K562 (cell line): ENCODE measurements at regions not wholly inside any gene's neighbourhood (a gene's known extent, or its start where the extent isn't known, plus 50 kb on each side); places are given as distances from the start of the nearest gene placed in this dataset.

Source experiments
- ATAC-seq: fragments of 200-7000 bp; cut with Tn5 transposase; 3 replicates; pipeline ENCODE4 v1.9.1; 2020; ENCODE audit warnings: moderate library complexity
- BruUV-seq: library from RNA; stranded (reverse); fragments of 400-500 nt; replicated peaks from 2 replicates; lab custom pipeline; 2021; lab: Mats Ljungman, UMichigan
- CTCF ChIA-PET: fragments of 300-600 bp; formaldehyde crosslinking; extraction: SDS; loops from one replicate; lab custom pipeline; 2021; ENCODE audit warnings: low intra/inter-chr PET ratio; lab: Yijun Ruan, JAX
- POLR2A ChIA-PET: fragments of 300-600, 350-650 bp; sonication (Branson Sonifier 250); formaldehyde crosslinking; extraction: SDS; loops from one replicate; lab custom pipeline; 2021; ENCODE audit warnings: antibody characterized with exemption, inconsistent platforms; lab: Yijun Ruan, JAX
- DNase-seq, 4 experiments: peaks; one replicate each; pipeline versions ENCODE4 v3.0.0 to v3.0.0-alpha.2; 2011 to 2018; ENCODE audit warnings: low spot score in 3 of 4, mixed read lengths in 3 of 4; ENCODE audit errors: extremely low read depth in 1 of 4
- FAIRE-seq: peaks from 2 replicates; lab custom pipeline; 2011; peaks lifted over from hg19 to GRCh38; lab: Jason Lieb, UNC
- H2AFZ ChIP-seq: 2 replicates; pipeline ENCODE4 v1.6.0; 2011; ENCODE audit warnings: low read depth, low read length, control low read depth, inconsistent platforms
- H3K27ac ChIP-seq: fragments of 200-600 bp; 3 replicates; pipeline ENCODE4 v1.8.0; 2011; ENCODE audit warnings: low read depth, mild to moderate bottlenecking, control low read depth, inconsistent platforms, low read length, moderate library complexity, mixed read lengths; ENCODE audit errors: extremely low read depth
- H3K27me3 ChIP-seq, 2 experiments: fragments of 300-600 bp in 1 of 2; 2 replicates in 1 of 2; 3 replicates in 1 of 2; pipeline versions ENCODE4 v1.6.0 to v1.8.0; 2011; ENCODE audit warnings: inconsistent platforms in 2 of 2, low read length in 2 of 2, mild to moderate bottlenecking in 1 of 2, mixed read lengths in 1 of 2, moderate library complexity in 1 of 2; ENCODE audit not compliant: control insufficient read depth in 2 of 2, insufficient read depth in 2 of 2
- H3K36me3 ChIP-seq: fragments of 300-600 bp; 3 replicates; pipeline ENCODE4 v1.8.0; 2011; ENCODE audit warnings: mild to moderate bottlenecking, low read length, inconsistent platforms; ENCODE audit not compliant: control insufficient read depth, insufficient read depth
- H3K4me1 ChIP-seq, 2 experiments: fragments of 200-600 bp in 1 of 2; replicated peaks in 1 of 2; 2 replicates in 1 of 2; 3 replicates in 1 of 2; pipeline versions ENCODE4 v1.5.1 to v1.8.0; 2011; ENCODE audit warnings: inconsistent platforms in 2 of 2, low read length in 2 of 2, mild to moderate bottlenecking in 1 of 2, mixed read lengths in 1 of 2, moderate library complexity in 1 of 2; ENCODE audit not compliant: control insufficient read depth in 2 of 2, insufficient read depth in 2 of 2
- H3K4me2 ChIP-seq: 2 replicates; pipeline ENCODE4 v1.6.1; 2011; ENCODE audit warnings: low read length, control low read depth, inconsistent platforms, mixed read lengths; ENCODE audit not compliant: insufficient read depth
- H3K4me3 ChIP-seq: fragments of 200-600 bp; sonication (generic), shearing (Covaris generic); 2 replicates; pipeline ENCODE4 v1.5.1; 2016; ENCODE audit warnings: control low read depth, inconsistent platforms
- H3K79me2 ChIP-seq: fragments of 200-600 bp; 3 replicates; pipeline ENCODE4 v1.8.0; 2011; ENCODE audit warnings: low read length, inconsistent platforms; ENCODE audit not compliant: control insufficient read depth, insufficient read depth
- H3K9ac ChIP-seq, 2 experiments: 2 replicates each; pipeline versions ENCODE4 v1.6.0 to v1.6.1; 2011; ENCODE audit warnings: low read depth in 2 of 2, low read length in 2 of 2, control low read depth in 1 of 2, inconsistent platforms in 1 of 2, mild to moderate bottlenecking in 1 of 2, mixed read lengths in 1 of 2; ENCODE audit not compliant: insufficient read depth in 1 of 2
- H3K9me1 ChIP-seq: one replicate; pipeline ENCODE4 v1.6.0; 2011; ENCODE audit warnings: inconsistent platforms, mild to moderate bottlenecking, low read length, moderate library complexity; ENCODE audit not compliant: control insufficient read depth, insufficient read depth
- H3K9me3 ChIP-seq: replicated peaks from 2 replicates; pipeline ENCODE4 v1.5.1; 2011; ENCODE audit warnings: low read depth, low read length, inconsistent platforms; ENCODE audit not compliant: control insufficient read depth, insufficient read depth
- H4K20me1 ChIP-seq: replicated peaks from 2 replicates; pipeline ENCODE4 v1.6.1; 2011; ENCODE audit warnings: low read length, inconsistent platforms, mixed read lengths; ENCODE audit not compliant: control insufficient read depth, insufficient read depth
- CBX1 ChIP-seq: sonication (generic); IDR thresholded peaks from 2 replicates; pipeline ENCODE4 v1.6.1; 2016; ENCODE audit warnings: antibody characterized with exemption, low read depth, mild to moderate bottlenecking
- E2F5 ChIP-seq: sonication (generic); formaldehyde crosslinking; IDR thresholded peaks from 2 replicates; pipeline ENCODE4 v1.8.0; 2022; ENCODE audit warnings: mild to moderate bottlenecking, missing genetic modification reagents
- HCFC1 ChIP-seq: IDR thresholded peaks from 2 replicates; pipeline ENCODE4 v1.6.1; 2012; ENCODE audit warnings: low read depth, low read length, improper control_type of control experiment
- KDM5B ChIP-seq: fragments of 200-600 bp; sonication (generic); IDR thresholded peaks from 2 replicates; pipeline ENCODE4 v1.6.1; 2012; ENCODE audit warnings: low read depth, mild to moderate bottlenecking, moderate library complexity, low read length, control low read depth, inconsistent platforms; ENCODE audit not compliant: insufficient replicate concordance
- MEIS2 ChIP-seq: fragments of 450-650 bp; IDR thresholded peaks from 2 replicates; pipeline ENCODE4 v1.6.1; 2014; ENCODE audit warnings: mild to moderate bottlenecking; ENCODE audit not compliant: partially characterized antibody
- MTA3 ChIP-seq: fragments of 450-650 bp; formaldehyde crosslinking; IDR thresholded peaks from 2 replicates; pipeline ENCODE4 v1.6.1; 2017; ENCODE audit warnings: mild to moderate bottlenecking, borderline replicate concordance
- MXD1 ChIP-seq: fragments of 250-450 bp; sonication (Bioruptor Pico); IDR thresholded peaks from 2 replicates; pipeline ENCODE4 v1.8.0; 2021; ENCODE audit warnings: borderline replicate concordance, mild to moderate bottlenecking, moderate library complexity; ENCODE audit not compliant: poor library complexity, severe bottlenecking
- PRDM10 ChIP-seq: fragments of 450-650 bp; IDR thresholded peaks from 2 replicates; pipeline ENCODE4 v1.6.1; 2018; ENCODE audit not compliant: partially characterized antibody
- PTTG1 ChIP-seq: fragments of 450-650 bp; IDR thresholded peaks from 2 replicates; pipeline ENCODE4 v1.6.1; 2016; ENCODE audit warnings: low read depth, mild to moderate bottlenecking, missing genetic modification characterization, missing compliant biosample characterization
- RBM22 ChIP-seq: fragments of 200-400 bp; formaldehyde crosslinking; IDR thresholded peaks from 2 replicates; pipeline ENCODE4 v1.6.1; 2018; ENCODE audit warnings: low read length, low read depth; ENCODE audit not compliant: poor library complexity, severe bottlenecking
- STAT5A ChIP-seq: IDR thresholded peaks from 2 replicates; pipeline ENCODE4 v1.6.1; 2012; ENCODE audit warnings: low read length, inconsistent platforms, borderline replicate concordance
- USF1 ChIP-seq: sonication (generic); formaldehyde crosslinking; IDR thresholded peaks from 2 replicates; pipeline ENCODE4 v1.9.0; 2022; ENCODE audit warnings: mild to moderate bottlenecking, missing genetic modification reagents
- ZNF639 ChIP-seq, 2 experiments: fragments of 200-800 bp in 1 of 2; sonication (Bioruptor generic) in 1 of 2; sonication (generic) in 1 of 2; formaldehyde crosslinking in 1 of 2; IDR thresholded peaks in 1 of 2; conservative IDR thresholded peaks in 1 of 2; 2 replicates each; pipeline versions ENCODE4 v1.5.0 to v1.6.1; 2016 to 2020; ENCODE audit warnings: missing compliant biosample characterization in 1 of 2, missing genetic modification characterization in 1 of 2, missing genetic modification reagents in 1 of 2
- WGBS: fragments of 100-300 bp; shearing (Covaris generic); methylation state at CpG from one replicate; pipeline ENCODE4 v1.1.6; 2016; ENCODE audit warnings: low coverage, mixed read lengths; ENCODE audit not compliant: insufficient coverage; ENCODE audit errors: missing lambda C conversion rate; 5-methylcytosine and 5-hydroxymethylcytosine counted together
- in situ Hi-C: fragments of 300-500 bp; cut with MboI; formaldehyde crosslinking; loops from 4 replicates; pipeline ENCODE4 v1.15.0; 2018; ENCODE audit warnings: inconsistent platforms, mixed read lengths
- intact Hi-C: fragments of 100-400 bp; cut with micrococcal nuclease; formaldehyde crosslinking; loops from 2 replicates; pipeline ENCODE4 v1.14.2; 2022

- TF ChIP-seq ZNF639 (CRISPR knock-in tag; conservative IDR thresholded peaks at IDR 0.05 in 1 of 2, IDR thresholded peaks at IDR 0.05 in 1 of 2) (no peak), MXD1 (CRISPR knock-in tag) (no peak), PTTG1 (no peak), MEIS2 (no peak), STAT5A (no peak), MTA3 (no peak), KDM5B (no peak), RBM22 (no peak), HCFC1 (no peak)
Measured at GRCh38 chr7:69508736-69509135, 89.5 kb upstream of the AUTS2 start (continued).

- H3K27ac ChIP-seq: no peak overlapping the region
- no TSS peak for BruUV-seq
- in situ Hi-C loops: no loop called here
- no peaks in the 10 kb centered on the region for H3K4me1 ChIP-seq
- intact Hi-C loops: no loop called here
- H3K27me3 ChIP-seq: no peaks in the 10 kb centered on the region
- H3K4me2 ChIP-seq: no peak overlapping the region
- no peaks in the 10 kb centered on the region for H3K79me2 ChIP-seq
- 2% methylated on average over 4 of the region's 4 CpGs for WGBS
- no peak overlapping the region for H3K4me3 ChIP-seq
- H3K9ac ChIP-seq: no peak overlapping the region
- ChIA-PET POLR2A (interaction anchor here (0.6 kb wide), 1 partner anchor 312 kb away, joined by 3 read pairs; no protein-coding TSS in a partner anchor), CTCF (no interaction called here)
- FAIRE-seq (no peak), DNase-seq (no peak), ATAC-seq (no peak)
- no peak overlapping the region for H2AFZ ChIP-seq
- no peaks in the 10 kb centered on the region for H3K36me3 ChIP-seq
- no peaks in the 10 kb centered on the region for H4K20me1 ChIP-seq
- no peaks in the 10 kb centered on the region for H3K9me3 ChIP-seq
- H3K9me1 ChIP-seq: no peaks in the 10 kb centered on the region
- TF ChIP-seq PRDM10: no peak
- TF ChIP-seq E2F5 (CRISPR knock-in tag): no peak
- TF ChIP-seq USF1: no peak
- TF ChIP-seq CBX1: no peak
Measured at GRCh38 chr7:69510114-69510513, 88.2 kb upstream of the AUTS2 start.
